SK-N-MC (cell line): ENCODE measurements at regions not wholly inside any gene's neighbourhood (a gene's known extent, or its start where the extent isn't known, plus 50 kb on each side); places are given as distances from the start of the nearest gene placed in this dataset.

Source experiments
- DNase-seq: peaks from one replicate; pipeline ENCODE4 v3.0.0-alpha.2; 2011; ENCODE audit warnings: low read depth, low spot score
- H3K27ac ChIP-seq: fragments of 200-600 bp; sonication (generic); 2 replicates; pipeline ENCODE4 v1.5.1; 2016; ENCODE audit warnings: mixed run types
- H3K36me3 ChIP-seq: fragments of 200-600 bp; sonication (generic); 2 replicates; pipeline ENCODE4 v1.6.1; 2017; ENCODE audit warnings: antibody characterized with exemption, low read length, mixed read lengths; ENCODE audit not compliant: insufficient read depth
- H3K4me3 ChIP-seq: fragments of 200-600 bp; sonication (generic); 2 replicates; pipeline ENCODE4 v1.5.1; 2016
- H3K9ac ChIP-seq: fragments of 200-600 bp; sonication (generic); 2 replicates; pipeline ENCODE4 v1.8.0; 2017; ENCODE audit warnings: mixed run types, mixed read lengths; ENCODE audit not compliant: insufficient read length
- H3K9me3 ChIP-seq: fragments of 200-600 bp; sonication (generic); 2 replicates; pipeline ENCODE4 v1.6.1; 2017; ENCODE audit warnings: low read depth, mild to moderate bottlenecking, antibody characterized with exemption, low read length, moderate library complexity, mixed read lengths
- EZH2 ChIP-seq: fragments of 200-600 bp; sonication (generic); IDR thresholded peaks from one replicate; pipeline ENCODE4 v1.6.1; 2017; ENCODE audit warnings: antibody characterized with exemption
- FOXP2 ChIP-seq: optimal IDR thresholded peaks from 2 replicates; pipeline ENCODE3; 2011; ENCODE audit warnings: mild to moderate bottlenecking, moderate library complexity; ENCODE audit not compliant: insufficient read depth; ENCODE audit errors: extremely low read length, control extremely low read depth
- POLR2AphosphoS5 ChIP-seq: IDR thresholded peaks from 2 replicates; pipeline ENCODE4 v1.6.1; 2012; ENCODE audit warnings: mild to moderate bottlenecking, low read depth, low read length, borderline replicate concordance

- Histone ChIP-seq H3K9ac (no peak overlapping the region), H3K9me3 (no peaks in the 10 kb centered on the region), H3K27ac (no peak overlapping the region), H3K36me3 (no peaks in the 10 kb centered on the region), H3K4me3 (no peak overlapping the region)
- no peak for DNase-seq
- no peak for TF ChIP-seq EZH2
- TF ChIP-seq FOXP2: no peak
- no peak for TF ChIP-seq POLR2AphosphoS5
These were observed 84.8 kb upstream of the LINGO1 start for GRCh38 chr15:77717333-77717990.

- Histone ChIP-seq H3K9ac (no peak overlapping the region), H3K4me3 (no peak overlapping the region), H3K9me3 (no peaks in the 10 kb centered on the region), H3K27ac (no peak overlapping the region), H3K36me3 (no peaks in the 10 kb centered on the region)
- TF ChIP-seq EZH2 (no peak), POLR2AphosphoS5 (no peak), FOXP2 (no peak)
- no peak for DNase-seq
These were observed 84.1 kb upstream of the LINGO1 start for GRCh38 chr15:77716632-77717332.

DNA sequence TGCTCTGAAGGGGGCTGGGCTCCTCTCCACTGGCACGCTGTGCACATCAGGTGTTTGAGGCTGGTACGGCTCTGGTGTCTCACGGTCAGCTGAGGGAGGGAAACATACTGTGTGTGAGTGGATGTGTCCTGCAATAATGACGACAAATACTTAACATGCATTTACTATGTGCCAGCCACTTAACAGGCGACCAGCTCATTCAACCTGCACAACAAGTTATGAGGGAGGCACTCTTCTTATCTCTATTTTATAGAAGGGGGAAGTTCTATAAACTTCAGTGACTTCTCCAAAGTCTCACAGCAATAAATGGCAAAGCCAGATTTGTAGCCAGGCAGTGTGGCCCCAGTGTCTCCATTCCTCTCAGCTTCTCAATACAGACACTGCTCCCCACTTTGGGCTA is 83.1 kb upstream of the LINGO1 start:
- H3K9ac ChIP-seq: no peak overlapping the region
- no peak for DNase-seq
- H3K9me3 ChIP-seq: no peaks in the 10 kb centered on the region
- no peak overlapping the region for H3K4me3 ChIP-seq
- H3K27ac ChIP-seq: no peak overlapping the region
- no peaks in the 10 kb centered on the region for H3K36me3 ChIP-seq
- no peak for TF ChIP-seq FOXP2
- TF ChIP-seq POLR2AphosphoS5: no peak
- TF ChIP-seq EZH2: no peak

DNA sequence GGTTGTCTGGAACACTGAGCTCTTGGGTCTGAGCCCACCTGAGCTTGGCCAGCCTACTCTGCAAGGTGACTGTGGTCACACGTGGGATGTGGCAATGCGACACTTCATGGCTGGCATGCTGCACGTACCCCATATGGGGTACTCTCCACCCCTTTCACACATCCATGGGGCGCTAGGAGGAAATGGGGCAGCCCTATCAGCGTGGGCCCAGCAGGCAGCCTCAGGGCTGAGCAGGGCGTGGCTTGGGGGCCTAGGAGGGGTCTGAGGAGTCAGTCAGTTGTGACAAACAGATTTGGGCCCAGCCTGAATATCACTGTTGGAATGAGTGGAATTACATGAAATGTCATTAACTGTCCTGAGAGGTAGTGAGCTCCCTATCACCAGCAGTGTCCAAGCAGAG is 82.3 kb upstream of the LINGO1 start:
- no peak overlapping the region for H3K9ac ChIP-seq
- H3K27ac ChIP-seq: no peak overlapping the region
- no peaks in the 10 kb centered on the region for H3K9me3 ChIP-seq
- no peaks in the 10 kb centered on the region for H3K36me3 ChIP-seq
- H3K4me3 ChIP-seq: no peak overlapping the region
- TF ChIP-seq FOXP2: no peak
- no peak for TF ChIP-seq POLR2AphosphoS5
- no peak for TF ChIP-seq EZH2
- no peak for DNase-seq

DNA sequence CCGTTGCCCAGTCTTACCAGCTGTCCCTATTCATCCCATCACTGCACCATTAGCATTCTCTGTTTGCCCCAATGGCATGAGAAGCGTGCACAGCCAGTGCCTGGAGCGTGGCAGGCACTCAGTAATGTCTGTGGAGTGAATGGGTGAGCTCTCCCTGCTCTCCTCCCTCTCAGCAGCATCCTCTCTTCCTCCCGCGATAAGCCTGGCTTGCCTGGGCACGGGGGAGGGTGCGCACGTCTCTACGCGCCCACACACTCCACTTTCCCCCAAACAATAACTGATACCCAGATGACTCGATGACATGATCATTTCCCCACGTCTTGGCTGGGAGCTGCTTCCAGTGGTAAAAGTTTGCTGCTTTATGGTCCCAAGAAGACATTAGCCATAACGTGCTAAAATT is 81.8 kb upstream of the LINGO1 start:
- DNase-seq: no peak
- Histone ChIP-seq H3K9ac (no peak overlapping the region), H3K27ac (no peak overlapping the region), H3K4me3 (no peak overlapping the region), H3K9me3 (no peaks in the 10 kb centered on the region), H3K36me3 (no peaks in the 10 kb centered on the region)
- TF ChIP-seq EZH2 (no peak), POLR2AphosphoS5 (no peak), FOXP2 (no peak)

DNA sequence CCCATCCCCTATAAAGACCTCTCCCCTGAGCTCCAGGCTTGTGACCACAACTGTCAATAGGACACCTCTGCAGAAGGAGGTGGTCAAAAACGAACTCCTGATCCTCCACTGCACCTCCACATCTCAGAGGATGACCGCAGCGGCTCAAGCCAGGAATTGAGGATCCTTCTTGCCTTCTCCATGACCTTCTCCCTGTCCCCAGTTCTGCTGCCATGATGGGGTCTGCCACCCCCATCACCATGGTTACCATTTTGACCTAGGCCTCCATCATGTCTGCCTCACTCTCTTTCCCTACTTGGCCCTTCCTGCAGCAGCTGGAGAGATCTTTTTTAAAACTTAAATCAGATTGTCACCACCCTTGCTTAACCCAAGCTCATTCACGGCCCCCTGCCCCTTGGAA is 81.3 kb upstream of the LINGO1 start:
- no peak for DNase-seq
- Histone ChIP-seq H3K9ac (no peak overlapping the region), H3K27ac (no peak overlapping the region), H3K4me3 (no peak overlapping the region), H3K36me3 (no peaks in the 10 kb centered on the region), H3K9me3 (no peaks in the 10 kb centered on the region)
- no peak for TF ChIP-seq POLR2AphosphoS5
- TF ChIP-seq EZH2: no peak
- no peak for TF ChIP-seq FOXP2

GRCh38 chr15:77713281-77713680 is 80.6 kb upstream of the LINGO1 start:
- no peak for DNase-seq
- TF ChIP-seq POLR2AphosphoS5 (no peak), EZH2 (no peak), FOXP2 (no peak)

DNA sequence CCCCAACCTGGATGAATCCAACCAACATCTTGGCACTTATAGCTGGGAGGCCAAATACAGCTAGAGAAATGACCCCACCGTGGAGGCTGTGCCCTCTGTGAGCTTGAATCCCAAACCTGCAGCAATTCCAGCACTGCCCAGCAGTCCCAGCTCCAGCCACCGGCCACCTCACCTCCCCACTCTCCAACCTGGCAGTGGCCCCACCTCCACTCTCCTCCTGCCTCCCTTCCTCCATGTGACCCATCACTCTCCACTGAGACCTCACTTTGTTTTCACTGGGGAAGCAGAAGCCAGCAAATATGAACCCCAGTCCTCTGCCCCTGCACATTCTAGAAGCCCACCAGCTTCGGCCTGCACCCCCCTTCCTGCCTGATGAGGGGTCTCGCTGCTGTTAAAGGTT is 79.7 kb upstream of the LINGO1 start:
- Histone ChIP-seq H3K9ac (no peak overlapping the region), H3K4me3 (no peak overlapping the region), H3K27ac (no peak overlapping the region), H3K9me3 (no peaks in the 10 kb centered on the region), H3K36me3 (no peaks in the 10 kb centered on the region)
- TF ChIP-seq FOXP2 (no peak), EZH2 (no peak), POLR2AphosphoS5 (no peak)
- DNase-seq: no peak

More at GRCh38 chr15:77713281-77713680, 80.6 kb upstream of the LINGO1 start:
- no peak overlapping the region for H3K27ac ChIP-seq
- H3K4me3 ChIP-seq: no peak overlapping the region
- no peak overlapping the region for H3K9ac ChIP-seq
- no peaks in the 10 kb centered on the region for H3K36me3 ChIP-seq
- no peaks in the 10 kb centered on the region for H3K9me3 ChIP-seq
